MV-4-11 (cell line): ENCODE measurements at regions not wholly inside any gene's neighbourhood (a gene's known extent, or its start where the extent isn't known, plus 50 kb on each side); places are given as distances from the start of the nearest gene placed in this dataset.
"Not testable (repeated sequence)": the region's sequence is repeated elsewhere in the genome, so short reads cannot be mapped to it uniquely, and the experiment has no call there.

Source experiments
- DNase-seq: peaks from one replicate; lab custom pipeline; 2025; lab: John Stamatoyannopoulos, UW

DNA sequence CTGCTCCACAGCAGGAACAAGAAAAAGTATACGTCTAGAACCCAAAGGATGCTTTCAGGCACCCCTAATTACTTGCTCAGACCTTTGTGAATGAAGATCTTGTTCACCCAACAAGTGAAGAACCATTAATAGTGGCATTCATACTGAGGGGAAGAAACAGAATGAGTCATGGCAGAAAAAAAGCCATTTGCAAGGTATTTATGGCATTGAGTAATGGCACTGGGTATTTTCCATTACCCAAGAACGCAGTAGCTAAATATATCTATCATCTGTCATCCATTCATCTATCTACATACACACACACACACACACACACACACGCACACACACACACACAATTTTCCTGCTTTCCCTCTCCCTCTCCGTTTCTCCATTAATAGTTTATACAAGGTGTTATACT, 56.4 kb upstream of the XIRP2 start:
- peak; percentile 7 for DNase-seq

DNA sequence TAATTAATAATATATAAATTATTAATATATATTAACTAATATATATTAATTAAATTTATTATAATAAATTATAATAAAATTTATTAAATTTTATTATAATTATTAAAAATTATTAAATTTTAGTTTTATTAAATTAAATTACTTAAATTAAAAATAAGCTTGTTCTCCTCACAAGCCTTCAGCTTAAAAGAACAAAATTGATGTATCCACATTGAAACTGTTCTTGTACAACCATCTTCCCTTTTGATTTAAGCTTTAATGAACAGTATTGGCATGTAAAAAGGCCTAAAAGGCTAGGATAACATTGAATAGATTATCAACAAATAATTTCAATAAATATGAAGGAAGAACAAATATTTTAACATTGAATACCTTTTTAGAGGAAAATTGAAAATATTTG, 62.4 kb upstream of the XIRP2 start:
- DNase-seq, result no peak

DNA sequence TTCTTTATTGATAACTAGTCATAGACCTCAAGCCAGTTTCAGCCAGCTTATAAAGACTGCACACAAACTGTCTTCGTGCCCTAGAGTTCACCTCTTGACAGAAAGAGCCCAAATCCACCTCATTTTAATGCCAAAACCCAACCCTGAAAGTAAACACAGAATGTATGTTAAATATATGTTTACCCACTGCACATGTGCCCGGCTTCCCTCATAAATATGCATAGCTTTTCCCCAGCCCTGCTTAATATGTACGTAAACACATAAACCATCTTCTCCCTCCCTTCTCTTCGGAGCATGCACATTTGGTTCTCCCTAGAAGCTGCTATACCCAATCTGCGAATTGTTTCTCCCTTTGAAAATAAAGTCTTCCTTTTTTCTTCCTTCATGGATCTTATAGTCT, 73.9 kb upstream of the XIRP2 start:
- no peak for DNase-seq

DNA sequence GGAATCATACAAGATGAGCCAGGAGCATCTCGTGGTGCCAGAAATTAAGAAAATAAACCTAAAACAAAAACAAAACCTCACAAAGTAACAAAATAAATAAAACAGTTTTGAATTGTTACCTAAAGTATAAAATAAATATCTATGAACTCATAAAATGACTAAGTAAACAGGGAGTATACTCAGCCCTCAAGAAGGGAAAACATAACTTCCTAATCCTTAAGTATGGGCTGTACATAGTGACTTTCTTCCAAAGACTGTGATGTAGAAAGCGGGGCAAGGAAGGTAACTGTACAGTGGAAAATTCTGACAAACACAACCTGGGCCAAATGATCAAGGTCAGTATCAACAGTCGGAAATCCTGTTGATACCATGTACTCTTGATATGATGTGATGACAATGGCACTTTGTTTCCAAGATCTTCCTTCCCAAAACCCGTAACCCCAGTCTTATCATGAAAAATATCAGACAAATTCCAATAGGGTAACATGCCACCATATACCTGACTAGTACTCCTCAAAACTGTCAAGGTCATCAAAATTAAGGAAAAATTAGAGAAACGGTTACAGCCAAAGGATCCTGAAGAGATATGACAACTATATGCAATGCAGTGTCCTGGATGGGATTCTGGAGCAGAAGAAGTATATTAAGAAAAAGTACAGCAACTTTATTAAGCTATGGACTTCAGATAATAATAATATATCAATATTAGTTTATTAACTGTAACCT, 76.0 kb upstream of the XIRP2 start:
- no peak for DNase-seq

DNA sequence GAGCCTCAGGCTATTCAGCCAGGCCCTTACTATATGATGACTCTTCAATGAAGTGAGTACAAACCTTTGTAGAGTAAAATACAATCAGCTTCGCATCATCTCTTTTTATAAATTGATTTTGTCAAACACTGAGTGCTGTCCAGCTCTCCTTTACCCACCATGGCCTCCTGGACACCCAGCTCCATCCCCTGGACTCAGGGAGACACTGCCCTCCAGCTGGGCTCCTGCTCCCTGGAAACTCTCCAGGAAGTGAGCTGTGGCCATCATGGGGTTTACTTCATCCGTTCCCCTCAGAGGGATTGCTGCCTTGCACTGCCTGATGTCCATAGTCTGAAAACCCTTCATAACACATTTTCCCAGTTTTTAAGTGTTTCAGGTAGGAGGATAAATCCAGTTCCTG, 82.5 kb upstream of the XIRP2 start:
- no peak for DNase-seq

DNA sequence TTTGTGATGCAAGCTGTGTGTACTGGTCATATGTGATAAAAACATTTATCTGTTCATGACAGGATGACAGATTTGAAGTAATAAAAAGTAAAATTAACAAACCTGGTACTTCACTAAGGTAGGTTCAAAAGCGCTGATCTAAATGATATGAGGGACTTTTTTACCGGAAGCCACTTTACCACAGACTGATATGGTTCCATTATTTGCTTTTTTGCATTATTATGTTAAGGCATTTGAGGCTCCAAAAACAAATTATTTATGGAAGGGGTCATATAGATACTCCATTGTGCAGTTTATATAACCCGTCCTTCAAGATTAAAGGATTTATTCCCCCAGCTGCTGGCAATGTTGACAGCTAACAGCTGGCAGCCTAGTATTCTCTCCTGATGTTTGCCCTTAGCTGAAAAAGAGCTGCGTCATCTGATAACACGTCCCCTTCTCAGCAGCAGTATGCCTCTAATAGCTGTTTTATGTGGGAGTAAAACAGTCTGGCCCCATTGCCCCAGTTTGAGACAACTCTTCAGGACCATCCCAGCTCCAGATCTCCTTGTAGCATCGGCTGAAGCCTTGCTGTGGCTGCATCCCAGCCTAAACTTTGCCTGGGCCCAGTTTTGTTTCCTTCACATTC, 84.8 kb upstream of the XIRP2 start:
- DNase-seq, result no peak

DNA sequence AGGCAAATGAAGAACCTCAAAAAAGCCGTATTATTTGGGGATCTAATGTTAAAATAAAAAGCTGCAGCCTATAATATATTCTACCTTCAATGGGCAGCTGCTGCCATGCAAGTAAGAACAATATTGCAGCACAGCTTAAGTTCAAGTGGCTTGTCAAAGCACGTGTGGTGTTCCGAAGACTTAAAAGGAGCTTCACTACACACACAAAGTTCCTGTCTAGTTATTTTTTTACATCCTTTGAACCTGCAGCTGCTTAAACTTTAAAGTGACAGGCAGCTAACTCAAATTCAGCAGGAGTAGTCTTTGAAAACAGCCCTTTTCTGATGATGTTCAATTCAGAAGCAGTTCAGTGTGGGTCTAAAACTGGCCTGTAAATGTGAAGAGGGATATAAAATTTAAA, 85.8 kb upstream of the XIRP2 start:
- no peak for DNase-seq

DNA sequence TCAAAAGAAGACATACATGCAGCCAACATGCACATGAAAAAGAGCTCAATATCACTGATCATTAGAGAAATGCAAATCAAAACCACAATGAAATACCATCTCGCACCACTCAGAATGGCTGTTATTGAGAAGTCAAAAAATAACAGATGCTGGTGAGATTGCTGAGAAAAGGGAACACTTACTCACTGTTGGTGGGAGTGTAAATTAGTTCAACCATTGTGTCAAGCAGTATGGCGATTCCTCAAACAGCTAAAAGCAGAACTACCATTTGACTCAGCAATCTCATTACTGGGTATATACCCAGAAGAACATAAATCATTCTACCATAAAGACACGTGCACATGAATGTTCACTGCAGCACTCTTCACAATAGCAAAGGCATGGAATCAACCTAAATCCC, 95.5 kb upstream of the XIRP2 start:
- peak; percentile 98 for DNase-seq

DNA sequence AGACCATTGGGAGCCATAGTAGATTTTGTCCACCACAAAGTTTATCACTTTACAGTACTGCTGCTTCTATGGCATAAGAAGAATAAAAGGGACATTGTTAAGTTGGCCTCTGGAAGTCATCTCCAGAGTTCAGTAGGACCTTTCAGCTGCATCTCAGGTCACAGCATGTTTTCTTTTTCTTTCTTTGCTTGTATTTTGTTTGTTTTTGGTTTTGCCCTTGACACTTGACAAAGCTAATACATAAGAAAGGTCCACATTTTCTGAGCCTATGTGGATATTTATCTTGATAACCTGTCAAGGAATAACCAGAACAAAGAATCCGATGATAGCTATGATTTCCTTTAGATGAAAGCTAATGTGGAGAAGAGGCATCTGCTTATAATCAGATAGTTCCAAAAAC, 101.6 kb upstream of the XIRP2 start:
- DNase-seq, result no peak

DNA sequence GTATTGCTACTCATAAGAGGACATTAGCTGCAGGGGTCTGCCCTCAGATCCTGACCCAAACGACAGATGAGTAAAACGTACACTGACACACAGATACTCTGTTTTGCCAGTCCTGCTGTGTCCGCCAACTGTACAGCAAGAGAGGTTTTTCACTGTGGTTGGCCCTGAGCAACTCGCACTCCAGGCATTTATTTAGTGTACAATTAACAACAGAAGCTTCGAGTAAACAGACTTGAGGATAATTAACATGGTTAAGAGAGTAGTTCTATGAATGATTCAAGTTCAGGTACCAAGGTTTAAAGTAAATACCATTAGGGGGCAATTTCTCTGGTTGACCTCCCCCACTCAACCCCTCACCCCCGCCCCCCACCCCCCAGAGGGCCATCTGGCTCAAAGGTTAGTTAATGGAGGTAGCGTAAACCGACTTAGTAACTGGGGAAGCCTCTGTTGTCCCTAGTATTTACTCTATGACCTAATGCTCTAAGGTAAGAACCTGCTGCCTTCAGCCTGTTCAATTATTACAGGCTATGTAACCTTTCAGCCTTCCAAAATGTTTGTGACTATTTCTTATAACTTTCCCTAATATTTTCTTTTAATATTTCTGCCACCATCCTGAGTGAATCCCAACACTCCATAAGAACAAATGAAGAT, 103.9 kb upstream of the XIRP2 start:
- DNase-seq, result no peak

DNA sequence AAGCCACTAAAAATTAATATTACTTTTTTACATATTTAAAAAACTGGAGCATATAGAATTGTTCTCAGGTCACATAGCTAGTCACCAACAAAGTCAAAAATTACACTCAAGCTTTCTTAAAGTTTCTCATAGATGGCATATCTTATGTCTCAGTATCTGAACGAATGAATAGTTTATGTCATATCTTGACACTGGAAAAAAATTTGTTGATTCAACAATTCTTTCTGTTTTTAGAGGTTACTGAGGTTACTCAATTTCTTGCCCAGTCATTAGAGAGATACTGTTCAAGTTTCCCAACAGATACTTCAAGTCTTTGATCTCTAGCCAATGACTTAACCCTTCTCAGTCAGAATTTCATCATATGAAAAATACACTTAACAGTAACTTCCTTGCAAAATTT, 113.1 kb upstream of the XIRP2 start:
- DNase-seq, result peak; percentile 59

DNA sequence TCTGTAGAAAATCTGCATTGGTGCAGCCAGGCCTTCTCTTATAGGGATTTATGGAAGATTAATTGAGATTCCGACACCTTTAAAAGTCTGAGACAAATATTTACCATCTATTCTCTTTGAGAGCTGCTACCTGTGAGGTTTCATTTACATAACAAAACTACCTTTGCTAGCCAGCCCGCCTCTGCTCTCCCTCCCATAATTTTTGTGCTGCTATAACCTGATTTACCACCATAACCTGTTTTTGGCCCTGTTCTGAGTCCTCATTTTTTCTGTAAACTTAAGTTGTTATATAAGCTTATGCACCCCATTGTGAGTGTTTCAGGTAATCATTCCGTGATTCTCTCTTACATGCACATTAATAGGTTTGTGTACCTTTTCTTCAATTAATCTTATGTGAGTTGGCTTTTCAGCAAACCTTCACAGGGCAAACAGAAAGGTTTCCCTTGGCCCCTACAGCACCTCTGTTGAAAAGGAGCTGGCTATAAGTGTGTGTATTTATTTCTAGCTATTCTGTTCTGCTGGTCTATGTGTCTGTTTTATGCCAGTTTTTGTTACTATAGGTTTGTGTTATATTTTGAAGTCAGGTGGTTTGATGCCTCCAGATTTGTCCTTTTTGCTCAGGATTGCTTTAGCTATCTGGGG, 114.9 kb upstream of the XIRP2 start:
- no peak for DNase-seq

DNA sequence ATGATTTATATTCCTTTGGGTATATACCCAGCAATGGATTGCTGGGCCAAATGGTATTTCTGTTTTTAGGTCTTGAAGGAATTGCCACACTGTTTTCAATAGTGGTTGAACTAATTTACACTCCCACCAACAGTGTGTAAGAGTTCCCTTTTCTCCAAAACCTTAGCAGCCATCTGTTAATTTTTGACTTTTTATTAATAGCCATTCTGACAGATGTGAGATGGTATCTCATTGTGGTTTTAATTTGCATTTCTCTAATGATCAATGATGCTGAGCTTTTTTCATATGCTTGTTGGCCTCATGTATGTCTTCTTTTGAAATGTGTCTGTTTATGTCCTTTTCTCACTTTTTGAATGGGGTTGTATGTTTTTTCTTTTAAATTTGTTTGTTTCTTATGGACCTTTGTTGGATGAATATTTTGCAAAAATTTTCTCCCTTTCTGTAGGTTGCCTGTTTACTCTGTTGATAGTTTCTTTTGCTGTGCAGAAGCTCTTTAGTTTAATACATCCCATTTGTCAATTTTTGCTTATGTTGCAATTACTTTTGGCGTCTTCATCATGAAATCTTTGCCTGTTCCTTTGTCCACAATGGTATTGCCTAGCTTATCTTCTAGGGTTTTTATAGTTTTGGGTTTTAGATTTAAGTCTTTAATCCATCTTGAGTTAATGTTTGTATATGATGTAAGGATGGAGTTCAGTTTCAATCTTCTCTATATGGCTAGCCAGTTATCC, 119.7 kb upstream of the XIRP2 start:
- no peak for DNase-seq

DNA sequence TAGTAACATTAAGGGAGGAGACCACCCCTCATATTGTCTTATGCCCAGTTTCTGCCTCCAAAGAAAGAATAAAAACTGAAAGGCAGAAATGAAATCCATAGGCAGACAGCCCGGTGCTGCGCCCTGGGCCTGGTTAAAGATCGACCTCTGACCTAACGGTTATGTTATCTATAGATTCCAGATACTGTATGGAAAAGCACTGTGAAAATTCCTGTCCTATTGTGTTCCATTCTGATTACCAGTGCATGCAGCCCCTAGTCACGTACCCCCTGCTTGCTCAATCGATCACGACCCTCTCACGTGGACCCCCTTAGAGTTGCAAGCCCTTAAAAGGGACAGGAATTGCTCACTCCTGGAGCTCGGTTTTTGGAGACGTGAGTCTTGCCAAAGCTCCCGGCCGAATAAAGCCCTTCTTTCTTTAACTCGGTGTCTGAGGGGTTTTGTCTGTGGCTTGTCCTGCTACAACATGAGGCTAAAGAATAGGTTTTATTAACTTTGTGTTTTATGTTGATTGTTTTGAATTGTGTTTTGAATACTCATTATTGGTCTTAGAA, 121.4 kb upstream of the XIRP2 start:
- DNase-seq, result not testable (repeated sequence)

DNA sequence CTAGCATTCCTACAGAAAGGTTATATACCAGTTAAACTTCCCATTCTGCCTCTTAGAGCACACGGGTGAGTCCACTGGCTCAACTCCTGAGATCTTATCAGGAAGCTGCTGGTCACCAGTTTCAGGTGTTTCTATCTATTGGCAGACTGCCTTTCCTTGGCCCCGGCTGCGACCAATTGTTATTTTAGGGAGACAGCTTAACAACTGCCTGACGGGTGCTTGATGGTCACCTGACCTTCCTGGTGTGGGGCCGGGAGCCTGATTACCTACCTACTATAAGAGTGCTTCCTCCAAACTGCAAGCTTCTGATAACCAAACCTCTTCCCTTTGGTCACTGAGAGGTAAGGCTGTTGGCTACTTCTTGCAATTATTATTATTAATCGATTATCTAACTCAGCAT, 122.1 kb upstream of the XIRP2 start:
- DNase-seq, result no peak

DNA sequence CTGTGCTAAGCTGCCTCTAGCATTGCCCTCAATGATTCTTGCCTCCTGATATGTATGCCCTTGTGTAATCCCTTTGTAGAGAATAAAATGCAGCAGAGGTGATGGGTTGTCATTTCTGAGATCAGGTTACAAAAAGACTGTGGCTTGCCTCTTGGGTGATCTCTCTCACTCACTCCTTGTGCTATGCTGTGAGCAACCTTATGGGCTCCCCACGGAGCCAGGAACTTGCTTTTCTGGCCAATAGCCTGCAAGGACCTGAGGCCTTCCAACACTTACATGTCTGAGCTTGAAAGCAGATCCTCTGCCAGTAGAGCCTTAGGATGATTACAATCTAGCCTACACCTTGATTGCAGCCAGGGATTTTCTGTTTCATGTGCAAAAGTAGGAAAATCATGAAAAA, 123.1 kb upstream of the XIRP2 start:
- no peak for DNase-seq

DNA sequence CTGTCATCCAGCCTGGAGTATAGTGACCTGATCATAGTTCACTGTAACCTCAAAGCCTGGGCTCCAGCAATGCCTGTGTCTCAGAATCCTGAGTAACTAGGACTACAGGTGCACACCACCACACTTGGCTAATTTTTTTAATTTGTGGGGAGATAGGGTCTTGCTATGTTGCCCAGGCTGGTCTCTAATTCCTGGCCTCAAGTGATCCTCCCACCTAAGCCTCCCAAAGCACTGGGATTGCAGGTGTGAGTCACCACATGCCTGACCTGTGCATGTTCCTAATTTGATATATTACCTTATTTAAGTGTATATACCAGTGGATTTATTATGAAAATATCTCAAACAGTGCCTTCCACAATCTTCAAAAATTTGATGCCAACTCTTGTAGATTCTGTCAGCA, 123.6 kb upstream of the XIRP2 start:
- no peak for DNase-seq

DNA sequence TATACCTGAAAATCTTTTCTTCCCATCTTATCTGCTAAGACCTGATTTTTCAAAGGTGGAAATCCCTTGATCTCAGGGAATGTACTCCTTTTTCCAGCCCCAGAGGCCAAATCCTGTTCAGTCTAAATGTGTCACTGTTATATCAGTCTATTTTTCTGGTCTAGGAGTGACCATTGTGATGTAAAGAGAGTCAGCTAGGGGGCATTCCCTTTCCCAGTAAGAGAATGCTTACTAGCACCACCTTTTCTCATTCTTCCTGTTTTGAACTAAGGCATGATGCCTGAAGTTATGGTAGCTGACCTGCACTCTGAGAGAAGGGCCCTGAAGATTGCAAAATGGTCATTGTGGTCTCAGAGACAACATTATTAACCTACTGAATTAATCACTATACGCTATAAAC, 124.1 kb upstream of the XIRP2 start:
- DNase-seq, result no peak

DNA sequence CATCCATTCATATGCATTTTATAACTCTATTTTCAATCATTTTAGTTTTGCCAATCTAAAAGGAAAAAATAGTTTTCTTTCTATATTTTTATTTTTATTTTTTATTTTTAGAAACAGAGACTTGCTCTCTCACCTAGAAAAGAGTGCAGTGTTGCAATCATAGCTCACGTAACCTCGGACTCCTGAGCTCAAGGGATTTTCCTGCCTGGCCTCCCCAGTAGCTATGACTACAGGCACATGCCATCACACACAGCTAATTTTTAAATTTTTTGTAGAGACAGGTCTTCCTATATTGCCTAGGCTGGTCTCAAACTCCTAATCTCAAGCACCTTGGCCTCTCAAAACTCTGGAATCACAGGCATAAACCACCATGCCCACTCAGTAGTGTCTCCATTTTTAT, 125.5 kb upstream of the XIRP2 start:
- DNase-seq, result no peak

DNA sequence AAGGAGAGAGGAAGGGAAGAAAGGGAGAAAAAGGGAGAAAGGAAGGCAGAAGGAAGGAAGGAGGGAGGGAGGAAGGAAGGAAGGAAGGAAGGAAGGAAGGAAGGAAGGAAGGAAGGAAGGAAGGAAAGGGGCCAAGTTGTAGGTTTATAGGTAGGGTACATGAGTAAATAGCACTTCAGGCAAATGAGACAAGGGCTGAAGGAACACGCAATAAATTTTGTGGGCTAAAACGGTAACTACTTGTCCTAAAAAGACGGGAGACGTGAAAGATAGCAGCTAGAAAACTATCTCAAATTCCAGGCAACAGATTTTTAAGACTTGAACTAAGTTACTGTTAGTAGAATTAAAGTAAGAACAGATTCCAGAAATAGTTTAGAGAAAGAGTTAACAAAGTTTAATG, 129.3 kb upstream of the XIRP2 start:
- no peak for DNase-seq

DNA sequence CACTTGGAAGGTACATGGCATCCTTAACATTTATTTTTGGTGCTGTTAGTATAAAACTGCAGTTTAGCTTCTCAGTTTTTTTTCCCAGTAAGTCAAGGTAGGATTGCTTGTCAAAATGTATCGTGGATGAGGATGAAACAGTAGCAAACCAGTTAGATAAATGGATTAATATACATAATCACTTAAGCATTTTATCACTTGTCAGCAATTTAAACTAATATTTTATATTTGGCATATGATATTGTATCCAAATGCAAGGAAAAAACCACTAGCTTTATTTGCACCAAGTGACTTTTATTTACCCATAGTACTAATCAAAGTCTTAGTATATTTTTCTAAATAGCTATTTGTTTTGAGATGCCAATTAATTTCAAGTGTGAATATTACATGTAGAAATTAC, 137.7 kb upstream of the XIRP2 start:
- DNase-seq, result no peak

DNA sequence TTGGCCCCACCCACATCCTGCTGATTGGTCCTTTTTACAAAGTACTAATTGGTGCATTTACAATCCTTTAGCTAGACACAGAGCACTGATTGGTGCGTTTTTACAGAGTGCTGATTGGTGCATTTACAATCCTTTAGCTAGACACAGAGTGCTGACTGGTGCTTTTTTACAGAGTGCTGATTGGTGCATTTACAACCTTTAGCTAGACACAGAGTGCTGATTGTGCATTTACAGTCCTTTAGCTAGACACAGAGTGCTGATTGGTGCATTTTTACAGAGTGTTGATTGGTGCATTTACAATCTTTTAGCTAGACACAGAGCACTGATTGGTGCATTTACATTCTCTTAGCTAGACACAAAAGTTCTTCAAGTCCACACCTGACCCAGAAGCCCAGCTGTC, 144.2 kb upstream of the XIRP2 start:
- not testable (repeated sequence) for DNase-seq
